ENCODE measurements at regions not wholly inside any gene's neighbourhood (a gene's known extent, or its start where the extent isn't known, plus 50 kb on each side); places are given as distances from the start of the nearest gene placed in this dataset.
A peak's percentile ranks its signal among the peaks of the same experiment; 100 is the strongest.

- CTCF ChIA-PET = no interaction called here
- in situ Hi-C loops (cut with HindIII; ENCODE audit: low pct_unique_long_range_greater_than_20kb, low sequenced_read_pairs) = no loop called here
- peaks cover 16% of the 10 kb centered on the region for H3K4me1 ChIP-seq (ENCODE audit: control insufficient read depth, insufficient read depth, low read length)
These were observed 58.5 kb downstream of the PLCE1 start for GRCh38 chr10:94052281-94052680.

GRCh38 chr10:94052866-94053791, 59.4 kb downstream of the PLCE1 start:
- TF ChIP-seq POLR2AphosphoS5 (IDR thresholded peaks at IDR 0.05; ENCODE audit: low read depth, low read length) (no peak), SIN3A (IDR thresholded peaks at IDR 0.05; ENCODE audit: borderline replicate concordance, insufficient read depth, low read depth, low read length) (no peak), TCF7L2 (IDR thresholded peaks at IDR 0.05; ENCODE audit: low read depth, low read length) (peak; percentile 31; the same call in 1 of the 2 replicates), CTCF (IDR thresholded peaks at IDR 0.05) (no peak), REST (IDR thresholded peaks at IDR 0.05; ENCODE audit: insufficient read depth in 1 of 2, low read depth in 2 of 2, low read length in 1 of 2) (no peak)
- Histone ChIP-seq H3K4me1 (ENCODE audit: control insufficient read depth, insufficient read depth, low read length) (peaks cover 13% of the 10 kb centered on the region), H3K9me3 (ENCODE audit: control insufficient read depth, insufficient read depth, low read depth, low read length) (no peaks in the 10 kb centered on the region), H3K4me3 (ENCODE audit: low read depth in 2 of 2, low read length in 2 of 2) (no peak overlapping the region), H3K27ac (ENCODE audit: low read length) (peak overlapping the region; percentile 41), H3K36me3 (ENCODE audit: control insufficient read depth, insufficient read depth, low read length) (no peaks in the 10 kb centered on the region), H3K27me3 (ENCODE audit: control insufficient read depth, insufficient read depth, low read length) (no peaks in the 10 kb centered on the region)
- intact Hi-C loops (cut with micrococcal nuclease; ENCODE audit: unreplicated experiment) (no loop called here), in situ Hi-C loops (cut with HindIII; ENCODE audit: low pct_unique_long_range_greater_than_20kb, low sequenced_read_pairs) (no loop called here)
- CTCF ChIA-PET = no interaction called here
- DNase-seq (ENCODE audit: low read depth, low spot score) (no peak), ATAC-seq (peak; percentile 81)
- BruUV-seq (replicated peaks) = no TSS peak
- POLR2A ChIA-PET = no interaction called here

More at GRCh38 chr10:94052281-94052680, 58.5 kb downstream of the PLCE1 start:
- Histone ChIP-seq H3K27me3 (ENCODE audit: control insufficient read depth, insufficient read depth, low read length) (no peaks in the 10 kb centered on the region), H3K36me3 (ENCODE audit: control insufficient read depth, insufficient read depth, low read length) (no peaks in the 10 kb centered on the region), H3K4me3 (ENCODE audit: low read depth in 2 of 2, low read length in 2 of 2) (no peak overlapping the region), H3K9me3 (ENCODE audit: control insufficient read depth, insufficient read depth, low read depth, low read length) (no peaks in the 10 kb centered on the region), H3K27ac (ENCODE audit: low read length) (peak overlapping the region; percentile 23; the same call in 1 of the 2 replicates)
- ATAC-seq (no peak), DNase-seq (ENCODE audit: low read depth, low spot score) (no peak)
- BruUV-seq (replicated peaks) = no TSS peak
- intact Hi-C loops (cut with micrococcal nuclease; ENCODE audit: unreplicated experiment) = no loop called here
- POLR2A ChIA-PET = no interaction called here
- TF ChIP-seq SIN3A (IDR thresholded peaks at IDR 0.05; ENCODE audit: borderline replicate concordance, insufficient read depth, low read depth, low read length) (no peak), CTCF (IDR thresholded peaks at IDR 0.05) (no peak)
